CD4-positive, alpha-beta T cell treated with Interleukin-17A for 4 hours (primary cell): ENCODE measurements at regions not wholly inside any gene's neighbourhood (a gene's known extent, or its start where the extent isn't known, plus 50 kb on each side); places are given as distances from the start of the nearest gene placed in this dataset.

Source experiments
- DNase-seq: peaks from one replicate; pipeline ENCODE4 v3.0.0-alpha.2; 2020; ENCODE audit warnings: mixed read lengths

DNA sequence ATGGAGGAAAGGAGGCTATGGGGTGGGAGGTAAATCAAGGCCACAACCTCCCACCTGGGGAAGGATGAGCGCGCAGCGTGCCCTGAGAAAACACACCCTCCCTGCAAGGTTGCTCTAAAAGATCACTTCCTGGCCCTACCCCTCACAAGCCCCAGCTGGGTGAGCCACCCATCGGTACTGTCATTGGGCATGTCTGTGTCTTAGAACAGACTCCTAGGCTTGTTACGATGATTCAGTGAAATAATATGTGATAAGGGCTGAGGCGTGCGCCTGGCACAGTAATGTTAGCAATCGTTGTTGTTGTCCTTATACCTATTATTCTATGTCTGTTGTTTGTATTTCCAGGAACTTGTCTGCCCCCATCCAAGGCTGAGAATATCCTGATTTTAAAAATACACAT, 175.1 kb downstream of the ZFP36L2 start:
- DNase-seq, result peak; percentile 73

DNA sequence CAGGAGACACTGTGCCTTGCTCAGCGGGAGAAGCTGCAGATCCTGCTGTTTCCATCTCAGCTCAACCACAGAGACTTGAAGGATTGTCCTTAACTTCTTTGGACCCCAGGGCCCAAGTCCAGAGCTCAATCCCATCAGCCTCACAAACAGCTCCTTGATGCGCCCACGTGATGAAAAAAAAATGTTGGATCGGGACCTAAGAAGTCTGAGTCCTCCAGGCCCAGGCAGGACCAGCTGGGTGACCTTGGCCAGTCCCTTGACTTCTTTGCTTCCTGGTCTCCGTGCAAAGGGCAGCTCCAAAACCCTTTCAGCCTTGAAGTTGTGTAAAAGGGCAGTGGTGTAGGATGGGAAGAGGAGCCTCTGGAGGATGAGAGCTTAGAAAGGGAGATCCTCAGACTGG, 175.5 kb downstream of the ZFP36L2 start:
- DNase-seq, result no peak

DNA sequence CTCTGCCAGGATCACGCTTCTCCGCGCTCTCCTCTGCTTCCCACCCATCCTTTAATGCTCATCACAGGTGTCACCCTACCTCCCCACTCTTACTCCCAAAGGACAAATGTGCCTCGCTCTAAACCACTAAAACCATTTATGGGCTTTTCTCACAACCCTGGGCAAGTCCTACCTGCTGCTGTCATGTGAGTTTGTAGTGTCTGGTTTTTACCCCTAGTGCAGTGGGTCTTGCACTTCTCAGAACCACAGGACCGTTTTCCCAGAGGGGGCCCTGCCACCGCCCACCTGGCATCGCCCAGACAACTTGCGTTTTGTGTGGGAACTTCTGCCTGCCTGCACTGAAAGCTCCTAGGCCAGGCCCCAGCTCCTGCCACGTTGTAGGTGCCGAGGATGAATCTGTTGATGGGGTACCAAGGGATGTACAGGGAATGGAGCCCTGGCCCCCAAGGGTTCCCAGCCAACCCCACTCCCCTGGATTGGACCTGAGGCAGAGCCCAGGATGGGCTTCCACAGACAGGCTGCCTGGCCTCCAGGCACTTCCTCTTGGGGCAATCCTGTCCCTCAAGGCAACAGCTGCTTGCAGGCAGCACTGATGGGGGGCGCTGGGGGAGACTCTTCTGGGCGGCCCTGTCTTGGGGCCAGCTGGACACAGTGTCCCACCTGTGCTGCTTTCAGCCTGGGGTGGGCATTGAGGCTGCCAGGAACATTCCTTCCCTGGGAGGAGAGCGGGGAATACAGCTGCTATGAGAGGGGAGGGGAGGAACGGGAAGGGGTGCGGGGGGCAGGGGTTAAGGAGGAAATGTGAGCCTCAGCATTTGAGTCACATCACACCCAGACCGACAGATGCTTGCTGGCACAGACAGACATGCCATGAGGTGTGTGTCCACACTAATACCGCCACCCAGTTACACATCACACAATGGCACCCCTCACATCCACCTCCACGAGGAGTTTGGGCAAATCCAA, 176.3 kb downstream of the ZFP36L2 start:
- no peak for DNase-seq

- no peak for DNase-seq
Observed at GRCh38 chr2:43047187-43047780, 179.1 kb downstream of the ZFP36L2 start.

GRCh38 chr2:43045866-43046265, 180.5 kb downstream of the ZFP36L2 start:
- DNase-seq, result no peak

DNA sequence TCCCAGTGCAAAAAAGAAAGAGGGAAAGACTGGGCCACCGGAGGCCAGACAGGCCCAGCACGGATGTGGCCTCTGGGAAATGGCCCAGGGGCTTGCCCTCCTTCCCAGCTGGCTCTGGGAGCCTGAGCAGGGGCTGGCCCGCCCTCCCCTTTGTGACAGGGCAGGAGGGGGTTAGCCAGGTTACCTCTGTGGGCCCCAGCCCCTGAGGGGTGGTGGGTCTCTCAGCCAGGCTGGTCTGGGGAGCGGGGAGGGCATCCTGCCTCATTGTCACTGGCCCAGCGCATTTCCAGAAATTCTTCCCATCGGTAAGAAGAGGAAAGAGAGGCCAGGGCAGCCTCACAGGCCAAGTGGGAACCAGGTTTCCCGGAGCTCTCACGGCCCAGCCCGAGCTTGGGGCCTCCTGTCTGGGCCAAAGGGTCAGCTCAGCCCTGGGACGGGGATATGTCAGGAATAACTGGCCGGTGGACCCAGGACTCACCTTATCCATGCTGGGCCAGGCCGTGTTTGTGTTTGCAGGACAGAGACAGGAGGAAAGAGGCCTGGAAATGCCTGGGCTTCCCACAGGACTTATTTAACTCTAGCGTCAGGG, 182.2 kb downstream of the ZFP36L2 start:
- DNase-seq, result no peak

DNA sequence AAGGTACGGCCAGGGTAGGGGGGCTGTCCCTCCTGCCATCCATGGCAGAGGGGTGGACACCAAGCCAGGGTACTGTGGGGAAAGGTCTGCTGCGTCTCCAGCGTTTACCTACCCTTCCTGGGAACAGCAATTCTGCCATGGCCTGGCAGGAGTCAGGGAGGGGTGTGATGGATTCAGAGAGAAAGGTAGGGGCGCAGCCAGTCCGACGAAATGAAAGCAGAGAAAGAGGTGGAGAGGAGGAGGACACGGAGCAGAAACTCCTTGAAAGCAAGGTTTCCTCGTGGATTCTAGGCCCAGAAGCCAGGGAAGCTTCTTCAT, 182.9 kb downstream of the ZFP36L2 start:
- no peak for DNase-seq

- DNase-seq, result no peak
Observed at GRCh38 chr2:43041661-43042360, 184.6 kb downstream of the ZFP36L2 start.

- DNase-seq, result no peak
Observed at GRCh38 chr2:43041173-43041591, 185.2 kb downstream of the ZFP36L2 start.

- no peak for DNase-seq
Observed at GRCh38 chr2:43040084-43040854, 186.1 kb downstream of the ZFP36L2 start.

DNA sequence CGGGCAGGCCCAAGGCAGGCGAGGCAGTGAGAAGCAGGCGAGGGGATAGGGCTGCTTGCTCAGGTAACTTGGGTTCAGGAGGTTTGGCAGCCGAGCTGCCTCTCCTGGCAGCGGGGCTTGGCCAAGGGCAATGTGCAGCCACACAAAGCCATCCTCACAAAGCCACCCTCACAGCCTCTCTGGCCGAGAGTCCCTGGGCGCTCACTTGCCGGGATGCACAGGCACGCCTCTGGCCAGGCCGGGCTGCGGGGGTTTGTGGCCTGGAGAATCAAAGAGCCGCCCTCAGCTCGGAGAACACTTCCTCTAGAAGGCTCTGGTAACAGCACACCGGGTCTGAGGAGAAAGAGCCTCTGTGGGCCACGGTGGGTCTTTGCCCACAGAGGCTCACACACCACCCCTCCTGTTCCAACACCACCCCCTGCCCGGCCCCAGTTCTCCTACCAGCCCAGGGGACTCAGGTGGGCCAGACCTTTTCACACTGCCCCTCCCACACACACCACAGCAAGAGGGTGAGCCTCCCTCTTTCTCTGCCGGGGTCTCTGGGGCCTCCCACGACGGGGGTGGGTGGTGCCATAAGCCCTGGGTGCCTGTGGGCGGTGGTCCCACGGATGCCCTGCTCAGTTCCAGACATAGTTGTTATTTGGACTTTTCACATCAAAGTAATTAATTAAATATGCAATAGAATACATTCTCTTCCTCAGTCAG, 186.9 kb downstream of the ZFP36L2 start:
- DNase-seq, result no peak

- DNase-seq, result no peak
Observed at GRCh38 chr2:43038696-43039094, 187.7 kb downstream of the ZFP36L2 start.

- DNase-seq, result no peak
Observed at GRCh38 chr2:43038034-43038695, 188.2 kb downstream of the ZFP36L2 start.

DNA sequence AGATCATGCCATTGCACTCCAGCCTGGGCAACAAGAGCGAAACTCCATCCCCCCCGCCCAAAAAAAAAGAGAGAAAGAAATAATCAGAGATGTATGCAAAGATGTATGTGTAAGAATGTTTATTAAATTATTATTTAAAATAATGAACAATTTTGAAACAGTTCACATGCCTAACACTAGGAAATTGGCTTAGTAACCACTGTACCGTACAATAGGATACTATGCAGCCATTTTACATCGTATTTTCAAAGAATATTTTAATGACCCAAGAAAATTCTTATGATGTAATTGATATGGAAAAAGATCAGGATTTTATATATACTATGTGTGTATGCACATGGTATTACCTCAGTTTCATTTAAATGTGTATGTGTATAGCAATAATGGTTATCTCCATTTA, 190.5 kb downstream of the ZFP36L2 start:
- DNase-seq, result no peak

DNA sequence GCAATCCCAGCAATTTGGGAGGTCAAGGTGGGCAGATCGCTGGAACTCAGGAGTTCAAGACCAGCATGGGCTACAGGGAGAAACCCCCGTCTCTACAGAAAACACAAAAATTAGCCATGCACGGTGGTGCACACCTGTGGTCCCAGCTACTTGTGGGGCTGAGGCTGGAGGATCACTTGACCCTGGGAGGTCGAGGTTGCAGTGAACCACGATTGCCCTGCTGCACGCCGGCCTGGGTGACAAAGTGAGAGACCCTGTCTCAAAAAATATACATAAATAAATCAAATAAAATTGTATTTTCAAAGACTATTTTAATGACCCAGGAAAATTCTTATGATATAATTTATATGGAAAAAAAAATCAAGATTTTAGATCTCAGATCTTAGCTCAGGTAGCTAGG, 191.5 kb downstream of the ZFP36L2 start:
- DNase-seq, result no peak

DNA sequence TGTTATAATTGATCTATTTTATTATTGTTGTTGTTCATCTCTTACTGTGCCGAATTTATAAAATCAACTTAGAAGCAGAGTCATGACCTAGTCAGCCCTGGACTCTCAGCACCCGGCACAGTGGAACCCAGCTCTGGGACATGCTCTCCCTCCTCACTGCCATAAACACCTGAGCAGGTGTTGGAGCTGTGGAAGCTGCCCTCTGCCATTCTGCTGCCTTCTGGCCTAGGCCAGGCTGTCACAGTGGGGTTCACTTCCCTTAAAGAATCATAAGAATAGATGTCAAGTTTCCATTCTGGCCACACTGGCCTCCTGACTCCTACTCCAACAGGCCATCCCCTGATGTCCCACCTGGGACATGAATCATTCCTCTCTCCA, 192.2 kb downstream of the ZFP36L2 start:
- no peak for DNase-seq

- no peak for DNase-seq
Observed at GRCh38 chr2:43033466-43034241, 192.8 kb downstream of the ZFP36L2 start.

DNA sequence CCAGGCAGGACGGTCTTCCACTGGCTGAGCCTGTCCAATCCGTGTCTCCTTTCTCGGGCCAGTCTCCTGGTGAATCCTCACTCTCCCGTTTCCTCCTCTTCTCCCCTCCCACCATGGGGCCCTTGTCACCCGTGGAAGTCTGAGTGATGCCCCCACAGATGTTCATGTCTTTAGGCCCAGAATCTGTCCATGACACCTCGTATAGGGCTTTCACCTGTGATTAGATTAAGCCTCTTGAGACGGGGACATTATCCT, 193.5 kb downstream of the ZFP36L2 start:
- no peak for DNase-seq

DNA sequence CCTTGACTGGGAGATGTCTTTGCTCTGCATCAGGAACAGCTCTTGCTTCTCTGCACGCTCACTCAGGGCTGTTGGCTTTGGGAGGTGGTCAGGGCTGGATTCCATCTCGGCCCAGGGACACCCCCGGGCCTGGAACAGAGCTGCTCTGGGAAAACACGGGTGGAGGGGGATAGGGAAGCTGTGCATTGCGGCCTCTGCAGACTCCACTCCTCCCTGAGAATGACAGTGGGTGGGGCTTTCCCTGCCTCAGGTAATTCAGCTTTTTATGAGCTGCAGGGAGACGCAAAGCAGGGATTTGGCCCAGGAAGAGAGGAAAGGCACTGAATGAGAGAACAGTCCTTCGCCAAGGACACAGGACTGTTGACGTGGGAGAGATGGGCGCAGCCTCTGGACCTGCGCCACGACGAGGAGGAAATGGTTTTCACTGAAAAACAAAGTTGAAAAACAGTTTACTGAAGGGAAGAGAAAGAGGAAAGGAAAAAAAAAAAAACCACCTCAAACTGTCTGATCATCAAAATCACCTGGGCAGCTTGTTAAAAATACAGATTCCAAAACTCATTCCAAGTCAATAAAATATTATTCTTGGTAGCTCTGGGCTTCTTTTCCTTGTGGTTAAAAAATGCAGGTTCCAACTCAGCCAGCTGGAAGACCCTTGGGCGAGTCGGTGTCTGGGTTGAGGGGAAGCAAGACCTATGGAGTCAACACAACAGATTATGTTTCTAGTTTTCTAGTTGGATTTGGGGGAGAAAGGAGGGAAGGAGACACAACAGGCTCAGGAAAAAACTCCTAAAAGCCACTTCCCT, 194.0 kb downstream of the ZFP36L2 start:
- DNase-seq, result no peak
